B cell (primary cell): ENCODE measurements at regions not wholly inside any gene's neighbourhood (a gene's known extent, or its start where the extent isn't known, plus 50 kb on each side); places are given as distances from the start of the nearest gene placed in this dataset.

Experiments
- ATAC-seq: fragments of 200-7000 bp; cut with Tn5 transposase; one replicate; pipeline ENCODE4 v1.10.0; 2021; ENCODE audit warnings: low read depth, mild to moderate bottlenecking, moderate number of reproducible peaks, moderate library complexity
- CTCF ChIA-PET: fragments of 350-600 bp; sonication (Branson Sonifier 250); formaldehyde crosslinking; loops from one replicate; lab custom pipeline; 2021; ENCODE audit warnings: antibody characterized with exemption, inconsistent platforms; lab: Charles Lee
- POLR2A ChIA-PET: fragments of 350-600 bp; sonication (Branson Sonifier 250); formaldehyde crosslinking; loops from one replicate; lab custom pipeline; 2021; ENCODE audit warnings: antibody characterized with exemption; lab: Charles Lee
- DNase-seq: peaks from one replicate; pipeline ENCODE4 v3.0.0; 2013
- H2AFZ ChIP-seq: 2 replicates; pipeline ENCODE4 v1.6.1; 2012; ENCODE audit warnings: mild to moderate bottlenecking, low read depth, low read length; ENCODE audit not compliant: insufficient read depth, poor library complexity, severe bottlenecking
- H3K27ac ChIP-seq, 2 donors: 1 replicate in 1 of 2; 2 replicates in 1 of 2; pipeline ENCODE4 v1.5.1; 2012 to 2013; ENCODE audit warnings: low read length in 2 of 2, mild to moderate bottlenecking in 2 of 2, moderate library complexity in 1 of 2
- H3K27me3 ChIP-seq, 4 experiments: fragments of 200-600 bp in 1 of 4; sonication (generic) in 1 of 4; replicated peaks in 1 of 4; 1 replicate in 2 of 4; 2 replicates in 2 of 4; pipeline versions ENCODE4 v1.6.1 to v1.7.0; 2013 to 2016; ENCODE audit warnings: low read length in 3 of 4, mild to moderate bottlenecking in 2 of 4, mixed read lengths in 1 of 4, moderate library complexity in 1 of 4; ENCODE audit not compliant: insufficient read depth in 4 of 4, control insufficient read depth in 3 of 4; ENCODE audit errors: control extremely low read depth in 1 of 4
- H3K36me3 ChIP-seq, 2 experiments: replicated peaks in 1 of 2; 1 replicate in 1 of 2; 2 replicates in 1 of 2; pipeline versions ENCODE4 v1.6.1 to v1.7.1; 2013; ENCODE audit warnings: low read length in 1 of 2; ENCODE audit not compliant: insufficient read depth in 2 of 2, control insufficient read depth in 1 of 2; ENCODE audit errors: control extremely low read depth in 1 of 2, extremely low read depth in 1 of 2
- H3K4me1 ChIP-seq, 2 donors: fragments of 200-600 bp in 1 of 2; sonication (generic) in 1 of 2; 1 replicate in 1 of 2; 2 replicates in 1 of 2; pipeline versions ENCODE4 v1.5.1 to v1.6.1; 2013 to 2017; ENCODE audit warnings: low read length in 2 of 2; ENCODE audit not compliant: control insufficient read depth in 2 of 2, insufficient read depth in 2 of 2
- H3K4me2 ChIP-seq: replicated peaks from 2 replicates; pipeline ENCODE3; 2012; ENCODE audit warnings: mild to moderate bottlenecking, low read depth, low read length; ENCODE audit not compliant: poor library complexity, severe bottlenecking
- H3K4me3 ChIP-seq, 5 experiments: fragments of 200-600 bp in 1 of 5; sonication (generic) in 1 of 5; 1 replicate in 3 of 5; 2 replicates in 2 of 5; pipeline versions ENCODE4 v1.5.1 to v1.7.0; 2011 to 2016; ENCODE audit warnings: low read length in 4 of 5, mild to moderate bottlenecking in 4 of 5, low read depth in 2 of 5, control low read depth in 1 of 5, moderate library complexity in 1 of 5; ENCODE audit not compliant: insufficient read depth in 1 of 5; ENCODE audit errors: control extremely low read depth in 1 of 5, extremely low read depth in 1 of 5
- H3K79me2 ChIP-seq: fragments of 200-600 bp; sonication (generic); one replicate; pipeline ENCODE4 v1.6.0; 2016; ENCODE audit warnings: low read length; ENCODE audit not compliant: control insufficient read depth, insufficient read depth
- H3K9ac ChIP-seq: fragments of 200-600 bp; sonication (generic); 2 replicates; pipeline ENCODE4 v1.6.1; 2017; ENCODE audit warnings: mild to moderate bottlenecking, low read length, moderate library complexity
- H3K9me3 ChIP-seq, 3 donors: one replicate each; pipeline versions ENCODE4 v1.6.1 to v1.7.1; 2013; ENCODE audit warnings: low read length in 2 of 3; ENCODE audit not compliant: control insufficient read depth in 2 of 3, insufficient read depth in 1 of 3; ENCODE audit errors: control extremely low read depth in 1 of 3
- H4K20me1 ChIP-seq: 2 replicates; pipeline ENCODE4 v1.6.0; 2012; ENCODE audit warnings: mild to moderate bottlenecking, low read length; ENCODE audit not compliant: insufficient read depth, control insufficient read depth, poor library complexity, severe bottlenecking
- H3K27ac Mint-ChIP-seq: one replicate; pipeline ENCODE4 v1.8.0; 2021; ENCODE audit warnings: mixed read lengths
- H3K27me3 Mint-ChIP-seq: one replicate; pipeline ENCODE4 v1.8.0; 2021; ENCODE audit warnings: mixed read lengths
- H3K4me1 Mint-ChIP-seq: one replicate; pipeline ENCODE4 v1.8.0; 2021; ENCODE audit warnings: mixed read lengths
- H3K4me3 Mint-ChIP-seq: one replicate; pipeline ENCODE4 v1.8.0; 2021; ENCODE audit warnings: mixed read lengths
- H3K9me3 Mint-ChIP-seq: one replicate; pipeline ENCODE4 v1.8.0; 2022; ENCODE audit warnings: mixed read lengths; ENCODE audit not compliant: insufficient read depth
- EZH2 ChIP-seq: IDR thresholded peaks from 2 replicates; pipeline ENCODE4 v1.6.1; 2012; ENCODE audit warnings: borderline replicate concordance, low read depth, mild to moderate bottlenecking, moderate library complexity, low read length; ENCODE audit not compliant: insufficient read depth, poor library complexity, severe bottlenecking
- WGBS: methylation state at CpG from one replicate; pipeline ENCODE4 v1.1.5; 2013; ENCODE audit warnings: missing lambda C conversion rate; ENCODE audit not compliant: insufficient coverage; 5-methylcytosine and 5-hydroxymethylcytosine counted together
- intact Hi-C: fragments of 100-400 bp; cut with micrococcal nuclease; formaldehyde crosslinking; loops from one replicate; pipeline ENCODE4 v1.10.0; 2022
- TF ChIP-seq, protein P1 (sequence below): fragments of 200-600 bp; IDR thresholded peaks from one replicate; pipeline ENCODE4 v1.8.0; 2022; ENCODE audit warnings: antibody characterized with exemption, mild to moderate bottlenecking

GRCh38 chr9:99288830-99289229, 66.7 kb downstream of the SEC61B start:
- DNase-seq (no peak), ATAC-seq (no peak)
- H3K4me3 Mint-ChIP-seq, result no peak overlapping the region
- no peak overlapping the region for H3K27ac ChIP-seq
- ChIA-PET CTCF (interaction anchor here (1.0 kb wide), 1 partner anchor 23 kb away, joined by 3 read pairs; no protein-coding TSS in a partner anchor), POLR2A (interaction anchor here (0.7 kb wide), 1 partner anchor 7 kb away, joined by 8 read pairs; no protein-coding TSS in a partner anchor)
- no peaks in the 10 kb centered on the region for H3K9me3 ChIP-seq
- intact Hi-C loops, result no loop called here
- H3K4me3 ChIP-seq, result no peak overlapping the region
- no peaks in the 10 kb centered on the region for H3K4me1 Mint-ChIP-seq
- no peak overlapping the region for H2AFZ ChIP-seq
- peaks cover 0 to 3% (median 0%) of the 10 kb centered on the region in 4 experiments for H3K27me3 ChIP-seq
- H3K4me1 ChIP-seq, result no peaks in the 10 kb centered on the region
- 77% methylated on average over 4 of the region's 6 CpGs for WGBS
- no peaks in the 10 kb centered on the region for H3K9me3 Mint-ChIP-seq
- no peak overlapping the region for H3K4me2 ChIP-seq
- no peak overlapping the region for H3K9ac ChIP-seq
- no peak overlapping the region for H3K27ac Mint-ChIP-seq
- no peaks in the 10 kb centered on the region for H3K79me2 ChIP-seq
- H4K20me1 ChIP-seq, result no peaks in the 10 kb centered on the region
- no peak for TF ChIP-seq EZH2
- TF ChIP-seq, protein P1, sequence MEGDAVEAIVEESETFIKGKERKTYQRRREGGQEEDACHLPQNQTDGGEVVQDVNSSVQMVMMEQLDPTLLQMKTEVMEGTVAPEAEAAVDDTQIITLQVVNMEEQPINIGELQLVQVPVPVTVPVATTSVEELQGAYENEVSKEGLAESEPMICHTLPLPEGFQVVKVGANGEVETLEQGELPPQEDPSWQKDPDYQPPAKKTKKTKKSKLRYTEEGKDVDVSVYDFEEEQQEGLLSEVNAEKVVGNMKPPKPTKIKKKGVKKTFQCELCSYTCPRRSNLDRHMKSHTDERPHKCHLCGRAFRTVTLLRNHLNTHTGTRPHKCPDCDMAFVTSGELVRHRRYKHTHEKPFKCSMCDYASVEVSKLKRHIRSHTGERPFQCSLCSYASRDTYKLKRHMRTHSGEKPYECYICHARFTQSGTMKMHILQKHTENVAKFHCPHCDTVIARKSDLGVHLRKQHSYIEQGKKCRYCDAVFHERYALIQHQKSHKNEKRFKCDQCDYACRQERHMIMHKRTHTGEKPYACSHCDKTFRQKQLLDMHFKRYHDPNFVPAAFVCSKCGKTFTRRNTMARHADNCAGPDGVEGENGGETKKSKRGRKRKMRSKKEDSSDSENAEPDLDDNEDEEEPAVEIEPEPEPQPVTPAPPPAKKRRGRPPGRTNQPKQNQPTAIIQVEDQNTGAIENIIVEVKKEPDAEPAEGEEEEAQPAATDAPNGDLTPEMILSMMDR, result no peak
- no peaks in the 10 kb centered on the region for H3K36me3 ChIP-seq
- H3K27me3 Mint-ChIP-seq, result peaks cover 38% of the 10 kb centered on the region

DNA sequence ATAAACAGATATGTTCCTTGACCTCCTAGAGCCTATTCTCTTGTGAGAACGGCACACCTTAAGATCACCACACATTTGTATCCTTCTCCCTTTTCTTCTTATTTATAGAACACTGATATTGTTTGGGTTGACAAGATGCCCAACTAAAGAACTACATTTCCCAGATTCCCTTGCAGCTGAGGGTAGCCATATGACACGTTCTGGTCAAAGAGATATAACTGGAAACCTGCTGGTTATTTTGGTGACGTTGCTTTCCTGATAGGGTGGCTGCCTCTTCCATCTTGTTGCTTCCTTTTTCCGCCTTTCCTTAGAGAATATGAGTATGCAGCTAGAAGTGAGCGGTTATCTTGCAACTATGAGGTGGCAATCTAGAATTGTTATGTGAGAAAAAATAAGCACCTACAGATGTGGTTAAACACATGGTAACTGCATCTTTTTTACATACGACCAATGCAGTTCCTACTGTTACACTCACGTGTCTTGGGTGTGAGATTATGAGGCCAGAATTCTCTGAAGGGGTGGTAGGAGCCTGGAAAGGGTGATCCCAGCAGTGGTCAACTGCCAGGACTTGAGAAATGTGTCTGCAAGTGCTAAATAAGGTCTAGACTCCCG, 72.9 kb downstream of the SEC61B start:
- Histone ChIP-seq H3K9me3 (no peaks in the 10 kb centered on the region), H2AFZ (no peak overlapping the region), H3K36me3 (no peaks in the 10 kb centered on the region), H3K9ac (no peak overlapping the region), H3K4me3 (no peak overlapping the region), H3K27ac (no peak overlapping the region), H3K79me2 (no peaks in the 10 kb centered on the region), H3K4me2 (no peak overlapping the region), H3K4me1 (peaks cover 18 to 24% of the 10 kb centered on the region in 2 donors), H3K27me3 (peaks cover 0 to 3% (median 0%) of the 10 kb centered on the region in 4 experiments), H4K20me1 (no peaks in the 10 kb centered on the region)
- Mint-ChIP-seq H3K27ac (no peak overlapping the region), H3K4me1 (peaks cover 12% of the 10 kb centered on the region), H3K27me3 (peaks cover 18% of the 10 kb centered on the region), H3K4me3 (no peak overlapping the region), H3K9me3 (no peaks in the 10 kb centered on the region)
- DNase-seq, result no peak
- ChIA-PET POLR2A (no interaction called here), CTCF (interaction anchor here (1.1 kb wide), 1 partner anchor 64 kb away, joined by 3 read pairs; no protein-coding TSS in a partner anchor)
- WGBS, result 100% methylated on average over 1 of the region's 8 CpGs
- intact Hi-C loops, result no loop called here
- TF ChIP-seq, protein P1, result no peak
- no peak for TF ChIP-seq EZH2
- no peak for ATAC-seq
